Rectal smooth muscle tissue (tissue), 1 donor: ENCODE measurements at regions not wholly inside any gene's neighbourhood (a gene's known extent, or its start where the extent isn't known, plus 50 kb on each side); places are given as distances from the start of the nearest gene placed in this dataset.

Experiments used
- H3K27ac ChIP-seq: one replicate; pipeline ENCODE4 v1.7.0; 2013; ENCODE audit warnings: low read depth, low read length, inconsistent platforms
- H3K27me3 ChIP-seq: one replicate; pipeline ENCODE4 v1.7.0; 2013; ENCODE audit warnings: low read length; ENCODE audit not compliant: control insufficient read depth, insufficient read depth
- H3K36me3 ChIP-seq: one replicate; pipeline ENCODE4 v1.7.0; 2013; ENCODE audit warnings: low read length; ENCODE audit not compliant: control insufficient read depth, insufficient read depth
- H3K4me1 ChIP-seq: one replicate; pipeline ENCODE4 v1.7.0; 2013; ENCODE audit warnings: low read length; ENCODE audit not compliant: control insufficient read depth, insufficient read depth
- H3K4me3 ChIP-seq: one replicate; pipeline ENCODE4 v1.7.0; 2013; ENCODE audit warnings: low read length
- H3K9ac ChIP-seq: one replicate; pipeline ENCODE4 v1.7.0; 2013; ENCODE audit warnings: low read length

DNA sequence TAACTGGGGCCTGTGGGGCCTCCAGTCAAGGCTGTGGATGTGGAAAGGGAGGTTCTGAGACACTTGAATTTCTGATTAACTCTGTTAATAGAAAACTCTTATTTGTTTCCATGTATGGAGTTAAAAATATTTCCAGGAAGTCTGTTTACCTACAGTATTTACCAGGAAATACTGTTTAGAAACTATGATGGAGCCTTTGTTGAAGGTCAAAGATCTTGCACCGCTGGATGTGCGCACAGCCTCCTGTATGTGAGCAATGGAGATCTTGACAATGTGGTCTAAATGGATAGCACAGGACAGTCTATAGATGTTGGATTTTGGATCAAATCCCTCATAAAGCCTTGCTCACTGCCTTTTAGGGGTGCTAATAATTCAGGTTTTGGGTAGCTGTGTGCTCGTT is 268.4 kb downstream of the DLEU7 start:
- no peaks in the 10 kb centered on the region for H3K36me3 ChIP-seq
- no peaks in the 10 kb centered on the region for H3K27me3 ChIP-seq
- no peak overlapping the region for H3K9ac ChIP-seq
- no peak overlapping the region for H3K27ac ChIP-seq
- H3K4me1 ChIP-seq: no peaks in the 10 kb centered on the region
- H3K4me3 ChIP-seq: no peak overlapping the region

DNA sequence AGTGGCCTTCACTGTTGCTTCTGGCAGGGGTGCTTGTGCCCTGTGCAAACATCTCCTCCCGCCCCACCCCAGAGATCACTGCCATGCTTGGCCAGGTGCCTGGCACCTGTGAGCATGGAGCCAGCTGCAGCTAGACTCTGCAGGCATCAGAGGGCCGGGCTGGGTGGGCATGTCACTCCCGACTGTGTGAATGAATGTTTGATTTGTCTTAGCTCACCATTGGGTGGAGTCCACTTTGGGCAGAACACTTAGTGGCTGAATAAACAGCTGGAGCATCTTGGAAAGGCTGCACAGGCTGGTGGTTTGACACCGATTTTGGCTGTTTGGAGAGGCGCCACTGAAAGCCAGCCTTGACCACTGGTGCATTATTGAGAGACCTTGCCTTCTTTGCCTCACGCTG is 267.3 kb downstream of the DLEU7 start:
- Histone ChIP-seq H3K4me3 (no peak overlapping the region), H3K36me3 (no peaks in the 10 kb centered on the region), H3K27me3 (no peaks in the 10 kb centered on the region), H3K4me1 (no peaks in the 10 kb centered on the region), H3K27ac (no peak overlapping the region), H3K9ac (no peak overlapping the region)

DNA sequence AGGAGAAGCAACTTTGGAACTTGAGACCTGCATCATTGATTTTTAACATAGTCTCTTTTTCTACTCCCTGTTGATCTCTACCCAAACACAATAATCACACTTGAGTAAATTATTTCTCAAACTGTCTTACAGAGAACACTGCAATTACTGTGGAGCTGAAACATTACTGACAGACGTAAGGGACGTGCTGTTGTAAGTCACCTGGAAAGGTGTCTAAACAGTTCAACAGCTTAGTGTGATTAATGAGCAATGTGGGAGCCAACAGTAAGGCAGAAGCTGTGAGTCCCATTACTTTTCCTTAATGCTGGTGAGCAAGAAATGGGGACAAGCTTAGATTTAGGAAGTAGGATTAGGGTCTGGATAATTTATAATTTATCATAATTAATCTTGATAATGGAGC is 265.7 kb downstream of the DLEU7 start:
- no peak overlapping the region for H3K27ac ChIP-seq
- no peaks in the 10 kb centered on the region for H3K4me1 ChIP-seq
- no peak overlapping the region for H3K9ac ChIP-seq
- H3K4me3 ChIP-seq: no peak overlapping the region
- no peaks in the 10 kb centered on the region for H3K36me3 ChIP-seq
- no peaks in the 10 kb centered on the region for H3K27me3 ChIP-seq

DNA sequence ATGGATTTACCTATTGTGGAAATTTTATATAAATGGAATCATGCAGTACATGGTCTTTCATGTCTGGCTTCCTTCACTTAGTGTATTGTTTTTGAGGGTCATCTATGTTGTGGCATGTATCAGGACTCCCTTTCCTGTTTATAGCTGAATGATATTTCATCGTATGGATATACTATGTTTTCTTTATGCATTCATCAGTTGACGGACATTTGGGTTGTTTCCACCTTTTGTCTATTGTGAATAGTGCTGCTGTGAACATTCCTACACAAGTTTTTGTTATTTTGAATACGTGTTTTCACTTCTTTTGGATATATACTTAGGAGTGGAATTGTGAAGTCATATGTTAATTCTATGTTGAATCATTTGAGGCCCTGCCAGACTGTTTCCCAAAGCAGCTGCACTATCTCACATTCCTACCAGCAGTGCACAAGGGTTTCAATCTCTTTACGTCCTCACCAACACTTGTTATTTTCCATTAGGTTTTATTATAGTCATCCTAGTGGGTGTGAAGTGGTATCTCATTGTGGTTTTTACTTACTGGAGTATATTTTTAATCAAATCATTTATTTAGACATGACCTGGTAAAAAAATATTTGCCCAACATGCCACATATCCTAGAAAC is 262.7 kb downstream of the DLEU7 start:
- Histone ChIP-seq H3K27me3 (no peaks in the 10 kb centered on the region), H3K4me1 (no peaks in the 10 kb centered on the region), H3K36me3 (no peaks in the 10 kb centered on the region), H3K4me3 (no peak overlapping the region), H3K9ac (no peak overlapping the region), H3K27ac (no peak overlapping the region)

DNA sequence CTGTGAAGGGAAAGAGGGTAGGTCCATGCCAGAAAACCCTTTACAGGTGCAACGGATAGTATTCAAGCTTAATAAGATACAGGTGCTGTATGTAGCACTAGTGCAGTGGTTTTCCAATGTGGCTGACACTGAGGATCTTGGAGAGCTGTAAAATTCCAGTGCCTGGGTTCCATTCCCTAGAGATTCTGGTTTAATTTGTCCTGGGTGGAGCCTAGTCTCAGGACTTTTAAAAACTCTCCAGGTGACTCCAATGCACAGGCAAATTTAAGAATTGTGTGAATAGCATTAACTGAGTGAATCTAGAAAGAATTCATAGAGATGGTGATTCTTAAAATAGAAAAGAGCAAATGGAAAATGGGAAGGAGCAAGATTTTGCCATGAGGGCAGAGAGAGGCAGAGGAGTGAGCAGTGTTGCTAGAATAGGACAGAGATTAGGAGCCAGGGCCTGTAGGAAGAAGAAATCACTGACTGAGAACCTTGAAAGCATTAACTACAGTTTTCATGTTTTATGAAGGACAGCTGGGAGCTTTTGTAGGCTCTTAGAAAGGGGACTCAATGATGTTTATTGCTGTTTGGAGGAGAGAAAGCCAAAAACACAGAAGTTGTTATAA is 261.8 kb downstream of the DLEU7 start:
- H3K27ac ChIP-seq: no peak overlapping the region
- H3K36me3 ChIP-seq: no peaks in the 10 kb centered on the region
- H3K27me3 ChIP-seq: no peaks in the 10 kb centered on the region
- H3K4me1 ChIP-seq: no peaks in the 10 kb centered on the region
- no peak overlapping the region for H3K9ac ChIP-seq
- H3K4me3 ChIP-seq: no peak overlapping the region

DNA sequence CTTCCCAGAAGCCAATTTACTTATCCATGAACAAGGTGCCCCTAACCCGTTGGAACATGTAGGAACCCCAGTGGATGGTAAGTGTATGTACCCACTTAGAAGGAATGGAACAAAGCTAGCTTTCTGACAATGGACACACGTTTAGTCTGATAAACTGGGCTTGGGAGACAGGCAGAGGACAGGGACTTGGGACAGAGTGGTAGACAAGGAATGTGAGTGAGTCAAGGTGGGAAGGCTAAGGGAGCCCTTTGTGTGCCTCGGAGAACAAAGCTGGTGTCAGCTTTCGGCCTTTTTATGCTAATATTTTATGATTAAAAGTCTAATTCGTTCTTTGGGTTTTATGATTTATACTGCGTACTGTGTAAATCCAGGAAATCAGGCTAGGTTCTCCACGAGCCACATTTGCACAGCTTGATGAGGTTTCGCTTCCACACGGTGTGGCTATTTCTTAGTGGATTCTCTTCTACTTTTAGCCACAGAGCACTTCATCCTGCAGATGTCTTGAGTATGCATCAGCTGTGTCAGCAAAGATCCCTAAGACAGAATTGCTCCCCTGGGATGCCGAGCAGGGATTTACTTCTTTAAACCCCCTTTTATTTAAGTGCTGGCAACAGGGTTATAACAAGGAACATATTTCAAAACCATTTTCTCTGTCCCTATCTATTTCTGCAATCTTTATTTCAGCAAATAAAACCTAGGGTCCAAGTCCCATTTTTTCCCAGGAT is 258.5 kb downstream of the DLEU7 start:
- Histone ChIP-seq H3K36me3 (no peaks in the 10 kb centered on the region), H3K9ac (no peak overlapping the region), H3K4me1 (no peaks in the 10 kb centered on the region), H3K27me3 (no peaks in the 10 kb centered on the region), H3K27ac (no peak overlapping the region), H3K4me3 (no peak overlapping the region)

DNA sequence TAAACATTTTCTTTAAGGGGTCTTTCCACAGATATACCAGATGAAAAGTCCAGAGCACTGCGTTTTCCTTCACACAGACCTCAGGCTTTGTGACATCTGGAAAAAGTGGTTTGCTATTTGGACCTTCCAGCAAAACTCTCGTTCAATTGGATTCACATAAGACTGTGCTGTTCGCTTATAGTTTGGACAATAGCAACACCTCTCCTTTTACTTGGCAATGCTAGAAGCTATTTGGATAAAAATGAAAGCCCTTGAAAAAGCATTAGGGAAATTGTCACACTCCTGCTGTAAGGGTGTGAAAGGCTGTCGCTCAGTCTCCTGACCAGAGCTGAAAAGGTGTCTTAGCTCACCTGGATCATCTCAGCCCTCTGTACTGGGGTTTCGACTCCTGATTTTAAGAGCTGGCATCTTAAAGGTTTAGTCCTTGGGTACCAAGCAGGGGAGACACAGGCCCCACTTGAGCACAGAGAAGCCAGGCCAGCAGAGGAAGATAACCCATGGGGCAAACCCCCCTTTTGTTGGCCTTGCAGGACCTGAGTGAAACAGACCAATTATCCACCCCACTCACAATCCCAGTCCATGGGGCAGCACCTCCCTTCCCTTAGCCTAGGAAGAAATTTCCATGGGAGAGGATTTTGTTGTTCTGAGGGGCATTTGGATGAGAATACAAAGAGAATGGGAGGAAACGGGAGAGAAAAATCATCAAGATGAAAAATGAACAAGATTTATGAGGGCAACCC is 257.6 kb downstream of the DLEU7 start:
- no peaks in the 10 kb centered on the region for H3K27me3 ChIP-seq
- H3K27ac ChIP-seq: no peak overlapping the region
- no peaks in the 10 kb centered on the region for H3K36me3 ChIP-seq
- H3K4me1 ChIP-seq: no peaks in the 10 kb centered on the region
- H3K4me3 ChIP-seq: no peak overlapping the region
- no peak overlapping the region for H3K9ac ChIP-seq

DNA sequence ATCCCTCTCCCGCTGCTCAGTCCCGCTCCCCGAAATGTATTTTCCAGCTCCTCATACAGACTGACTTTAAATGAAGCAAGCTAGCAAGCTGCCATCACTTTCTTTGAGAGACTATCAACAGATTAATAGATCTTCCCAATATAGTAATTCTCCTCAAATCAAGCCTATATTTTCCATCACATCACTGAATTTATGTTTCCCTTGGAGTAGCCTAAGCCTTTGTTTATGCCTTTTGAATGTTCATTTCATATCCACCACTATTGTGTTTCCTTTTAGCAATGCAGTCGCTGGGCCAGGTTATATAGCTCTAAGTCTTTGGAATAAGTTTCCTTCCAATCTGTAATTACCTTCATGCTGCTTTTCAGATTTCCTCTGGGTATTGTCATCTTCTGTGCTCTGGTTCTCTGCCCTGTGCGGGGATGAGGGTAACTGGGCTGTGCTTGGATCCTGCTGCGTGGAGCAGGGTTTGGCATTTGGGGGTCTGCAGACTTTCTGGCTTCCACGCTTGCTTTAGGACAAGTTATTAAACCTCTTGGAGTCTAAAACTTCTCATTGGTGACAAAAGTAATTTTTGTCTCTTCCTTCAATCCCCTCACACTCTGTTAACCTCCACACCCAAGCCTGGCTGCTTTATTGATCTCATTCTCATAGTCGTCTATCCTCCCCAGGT is 256.9 kb downstream of the DLEU7 start:
- H3K27me3 ChIP-seq: no peaks in the 10 kb centered on the region
- H3K36me3 ChIP-seq: no peaks in the 10 kb centered on the region
- no peak overlapping the region for H3K27ac ChIP-seq
- H3K9ac ChIP-seq: no peak overlapping the region
- H3K4me1 ChIP-seq: no peaks in the 10 kb centered on the region
- H3K4me3 ChIP-seq: no peak overlapping the region

DNA sequence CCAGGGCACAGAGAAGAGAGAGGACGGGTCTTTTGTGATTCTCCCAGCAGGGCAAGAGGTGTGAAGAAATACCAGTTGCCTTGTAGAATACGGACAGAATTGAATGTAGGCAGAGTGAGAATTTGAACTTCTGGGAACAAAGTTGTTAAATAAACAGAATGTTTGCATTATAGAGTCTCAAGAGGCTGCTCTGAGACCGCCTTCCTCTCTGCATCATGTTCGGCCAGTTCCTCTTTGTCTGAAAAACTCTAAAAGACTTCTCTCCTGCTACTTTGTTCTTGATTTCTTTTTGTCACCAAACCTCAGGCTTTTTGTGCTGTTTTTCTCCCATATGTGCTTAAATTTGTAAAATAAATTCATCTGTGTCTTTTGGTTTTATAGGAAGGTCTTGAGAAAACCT is 256.4 kb downstream of the DLEU7 start:
- no peaks in the 10 kb centered on the region for H3K4me1 ChIP-seq

DNA sequence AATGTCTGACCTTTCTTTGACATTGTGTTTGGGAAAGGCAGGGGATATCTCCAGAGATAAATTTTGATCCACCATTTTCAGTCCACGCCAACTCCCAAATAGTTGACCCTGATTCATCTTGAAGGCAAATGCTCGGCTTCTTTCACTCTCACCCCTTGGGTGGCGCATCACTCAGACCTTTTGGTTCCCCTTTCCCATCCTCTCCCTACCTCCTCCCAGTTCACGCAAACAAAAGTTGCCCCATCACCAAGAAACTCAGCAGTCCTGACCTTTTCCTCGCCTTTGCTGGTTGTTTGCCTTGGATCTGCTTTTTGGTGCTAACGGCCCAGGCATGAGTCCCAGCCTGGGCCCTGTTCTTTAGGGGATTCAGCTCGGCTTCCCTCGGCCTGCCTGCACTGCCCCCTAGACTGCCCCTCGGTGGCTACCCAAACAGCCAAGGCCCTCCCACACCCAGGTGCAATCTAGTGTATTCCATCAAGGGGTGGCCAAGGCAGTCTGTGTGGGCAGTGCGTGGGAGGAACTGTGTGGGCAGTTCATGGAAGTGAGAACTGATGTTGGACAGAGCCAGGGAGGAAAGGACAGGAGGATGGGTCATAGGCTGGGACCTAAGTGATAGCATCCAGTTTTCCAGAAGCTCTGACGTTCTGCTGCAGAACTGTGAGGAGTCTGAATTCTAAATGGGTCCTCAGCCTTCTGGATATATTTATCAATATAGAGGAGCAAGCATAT is 255.7 kb downstream of the DLEU7 start:
- Histone ChIP-seq H3K4me3 (no peak overlapping the region), H3K9ac (no peak overlapping the region), H3K4me1 (no peaks in the 10 kb centered on the region), H3K27me3 (no peaks in the 10 kb centered on the region), H3K36me3 (no peaks in the 10 kb centered on the region), H3K27ac (no peak overlapping the region)

More for the DNA sequence above, 256.4 kb downstream of the DLEU7 start:
- no peak overlapping the region for H3K27ac ChIP-seq
- H3K27me3 ChIP-seq: no peaks in the 10 kb centered on the region
- no peaks in the 10 kb centered on the region for H3K36me3 ChIP-seq
- H3K4me3 ChIP-seq: no peak overlapping the region
- no peak overlapping the region for H3K9ac ChIP-seq

DNA sequence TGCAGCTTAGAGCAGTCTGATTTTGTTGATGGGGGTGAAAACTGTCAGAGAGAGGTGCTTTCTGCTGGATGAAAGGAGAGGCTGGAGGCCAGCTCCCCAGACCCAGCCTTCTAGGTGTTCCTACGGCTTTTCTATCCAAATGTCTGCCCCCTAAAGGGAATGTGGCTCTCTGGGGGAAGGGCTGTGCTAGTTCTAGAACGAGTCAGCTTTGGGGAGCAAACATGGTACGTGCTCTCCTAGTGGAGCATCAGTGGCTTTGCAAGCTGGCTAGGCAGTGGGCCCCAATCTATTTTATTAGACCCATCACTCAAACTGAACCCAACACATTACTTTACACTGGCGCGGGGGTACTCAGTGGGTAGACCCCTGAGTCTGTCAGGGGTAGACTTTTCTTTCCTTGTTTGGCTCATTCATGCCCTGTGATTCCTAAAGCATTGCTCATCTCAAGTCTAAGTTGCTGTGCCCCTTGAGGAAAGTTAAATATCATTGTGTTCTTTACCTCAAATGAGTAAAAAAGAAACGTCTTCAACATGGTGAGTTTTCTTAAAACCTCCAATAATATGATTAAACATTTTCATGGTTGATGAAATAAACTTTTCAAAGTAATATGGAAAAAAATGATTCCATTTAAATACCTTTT is 254.9 kb downstream of the DLEU7 start:
- Histone ChIP-seq H3K27me3 (no peaks in the 10 kb centered on the region), H3K27ac (no peak overlapping the region), H3K9ac (no peak overlapping the region), H3K36me3 (no peaks in the 10 kb centered on the region), H3K4me3 (no peak overlapping the region), H3K4me1 (no peaks in the 10 kb centered on the region)
